Prostate gland (tissue), 2 donors: ENCODE measurements at regions not wholly inside any gene's neighbourhood (a gene's known extent, or its start where the extent isn't known, plus 50 kb on each side); places are given as distances from the start of the nearest gene placed in this dataset.

Experiments
- POLR2A ChIP-seq: fragments of 450-650 bp; IDR thresholded peaks from one replicate; pipeline ENCODE4 v1.6.1; 2016; ENCODE audit warnings: antibody characterized with exemption, mild to moderate bottlenecking
- POLR2AphosphoS5 ChIP-seq: sonication (generic); formaldehyde crosslinking; IDR thresholded peaks from one replicate; pipeline ENCODE4 v1.6.1; 2017; ENCODE audit warnings: antibody characterized with exemption
- TF ChIP-seq, protein P1 (sequence below), 4 experiments: fragments of 200-600 bp in 2 of 4; fragments of 450-650 bp in 2 of 4; sonication (generic) in 2 of 4; IDR thresholded peaks; 1 replicate in 3 of 4; 2 replicates in 1 of 4; pipeline ENCODE4 v1.5.1; 2016 to 2019; ENCODE audit warnings: antibody characterized with exemption in 4 of 4, mild to moderate bottlenecking in 2 of 4, moderate library complexity in 2 of 4

DNA sequence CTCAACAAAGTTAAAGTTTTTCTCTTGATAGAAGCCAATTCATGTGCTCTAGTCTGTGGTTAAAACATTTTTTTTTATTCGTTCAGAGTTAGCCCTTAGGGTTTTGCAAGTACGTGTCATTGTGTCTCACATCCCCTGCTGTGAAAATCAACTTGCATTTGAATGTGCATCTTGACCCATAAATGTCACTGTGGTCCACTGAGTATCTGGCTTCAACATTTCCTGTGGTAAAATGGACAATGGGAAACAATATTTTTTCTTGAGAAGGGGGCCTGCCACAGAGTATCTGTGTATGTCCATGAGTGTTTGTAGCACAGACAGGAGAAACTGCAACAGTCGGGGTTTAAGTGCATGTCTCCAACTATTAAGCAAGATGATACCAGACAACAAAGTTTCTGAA, 554.8 kb upstream of the TENM3 start:
- TF ChIP-seq, protein P1, sequence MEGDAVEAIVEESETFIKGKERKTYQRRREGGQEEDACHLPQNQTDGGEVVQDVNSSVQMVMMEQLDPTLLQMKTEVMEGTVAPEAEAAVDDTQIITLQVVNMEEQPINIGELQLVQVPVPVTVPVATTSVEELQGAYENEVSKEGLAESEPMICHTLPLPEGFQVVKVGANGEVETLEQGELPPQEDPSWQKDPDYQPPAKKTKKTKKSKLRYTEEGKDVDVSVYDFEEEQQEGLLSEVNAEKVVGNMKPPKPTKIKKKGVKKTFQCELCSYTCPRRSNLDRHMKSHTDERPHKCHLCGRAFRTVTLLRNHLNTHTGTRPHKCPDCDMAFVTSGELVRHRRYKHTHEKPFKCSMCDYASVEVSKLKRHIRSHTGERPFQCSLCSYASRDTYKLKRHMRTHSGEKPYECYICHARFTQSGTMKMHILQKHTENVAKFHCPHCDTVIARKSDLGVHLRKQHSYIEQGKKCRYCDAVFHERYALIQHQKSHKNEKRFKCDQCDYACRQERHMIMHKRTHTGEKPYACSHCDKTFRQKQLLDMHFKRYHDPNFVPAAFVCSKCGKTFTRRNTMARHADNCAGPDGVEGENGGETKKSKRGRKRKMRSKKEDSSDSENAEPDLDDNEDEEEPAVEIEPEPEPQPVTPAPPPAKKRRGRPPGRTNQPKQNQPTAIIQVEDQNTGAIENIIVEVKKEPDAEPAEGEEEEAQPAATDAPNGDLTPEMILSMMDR (IDR thresholded peaks at IDR 0.05) = no peak
- no peak for TF ChIP-seq POLR2AphosphoS5
- no peak for TF ChIP-seq POLR2A
